ENCODE measurements at regions not wholly inside any gene's neighbourhood (a gene's known extent, or its start where the extent isn't known, plus 50 kb on each side); places are given as distances from the start of the nearest gene placed in this dataset.
A peak's percentile ranks its signal among the peaks of the same experiment; 100 is the strongest.

DNA sequence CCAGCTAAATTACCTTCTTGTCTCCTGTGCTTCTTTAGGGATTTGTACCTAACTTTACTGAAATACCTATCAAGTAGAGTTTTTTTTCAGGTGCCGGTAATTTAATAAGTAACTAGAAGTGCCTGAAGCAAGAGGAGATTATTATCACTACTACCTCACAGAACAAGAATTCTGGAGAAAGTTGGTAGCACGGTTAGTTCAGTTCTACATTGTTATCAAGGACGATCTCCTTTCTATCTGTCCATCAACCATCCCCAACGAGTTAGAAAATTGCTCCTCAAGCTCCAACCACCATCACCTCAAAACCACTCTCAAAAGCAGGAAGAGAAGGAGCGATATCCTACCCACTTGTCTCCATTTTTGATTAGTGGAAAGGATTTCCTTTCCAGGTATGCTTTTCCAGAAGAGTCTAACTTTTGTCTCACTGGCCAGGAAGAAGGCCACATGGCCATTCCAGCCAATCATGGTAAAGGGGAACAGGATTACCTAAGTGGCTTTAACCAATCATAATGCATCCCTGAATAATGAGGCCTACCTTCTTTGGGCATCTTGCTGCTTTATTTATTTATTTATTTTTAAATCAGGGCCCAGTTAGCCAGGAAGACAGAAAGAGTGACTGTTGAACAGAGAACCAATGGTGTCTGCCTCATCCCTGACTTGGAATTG, 265.2 kb downstream of the SNX13 start:
- TF ChIP-seq, protein P1, sequence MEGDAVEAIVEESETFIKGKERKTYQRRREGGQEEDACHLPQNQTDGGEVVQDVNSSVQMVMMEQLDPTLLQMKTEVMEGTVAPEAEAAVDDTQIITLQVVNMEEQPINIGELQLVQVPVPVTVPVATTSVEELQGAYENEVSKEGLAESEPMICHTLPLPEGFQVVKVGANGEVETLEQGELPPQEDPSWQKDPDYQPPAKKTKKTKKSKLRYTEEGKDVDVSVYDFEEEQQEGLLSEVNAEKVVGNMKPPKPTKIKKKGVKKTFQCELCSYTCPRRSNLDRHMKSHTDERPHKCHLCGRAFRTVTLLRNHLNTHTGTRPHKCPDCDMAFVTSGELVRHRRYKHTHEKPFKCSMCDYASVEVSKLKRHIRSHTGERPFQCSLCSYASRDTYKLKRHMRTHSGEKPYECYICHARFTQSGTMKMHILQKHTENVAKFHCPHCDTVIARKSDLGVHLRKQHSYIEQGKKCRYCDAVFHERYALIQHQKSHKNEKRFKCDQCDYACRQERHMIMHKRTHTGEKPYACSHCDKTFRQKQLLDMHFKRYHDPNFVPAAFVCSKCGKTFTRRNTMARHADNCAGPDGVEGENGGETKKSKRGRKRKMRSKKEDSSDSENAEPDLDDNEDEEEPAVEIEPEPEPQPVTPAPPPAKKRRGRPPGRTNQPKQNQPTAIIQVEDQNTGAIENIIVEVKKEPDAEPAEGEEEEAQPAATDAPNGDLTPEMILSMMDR (IDR thresholded peaks at IDR 0.05; ENCODE audit: extremely low read depth, low read depth, low read length), result no peak
- no peaks in the 10 kb centered on the region for H3K36me3 ChIP-seq (ENCODE audit: insufficient read depth, low read length)
- no peak for DNase-seq (ENCODE audit: insufficient read length, low spot score, missing footprints)
- no peaks in the 10 kb centered on the region for H4K20me1 ChIP-seq (ENCODE audit: insufficient read depth, low read length)
- H2AFZ ChIP-seq (ENCODE audit: low read length), result no peak overlapping the region
- H3K27me3 ChIP-seq (ENCODE audit: insufficient read depth, low read length), result no peaks in the 10 kb centered on the region
- no peak overlapping the region for H3K4me3 ChIP-seq (ENCODE audit: insufficient read depth, low read length)
- no peaks in the 10 kb centered on the region for H3K9me3 ChIP-seq (ENCODE audit: low read depth, low read length)
- H3K4me1 ChIP-seq (ENCODE audit: insufficient read depth, low read length), result peaks cover 32% of the 10 kb centered on the region
- no peaks in the 10 kb centered on the region for H3K79me2 ChIP-seq (ENCODE audit: insufficient read depth, low read length)
- H3K4me2 ChIP-seq (ENCODE audit: insufficient read depth, low read length), result no peak overlapping the region
- H3K27ac ChIP-seq (ENCODE audit: low read depth, low read length), result no peak overlapping the region

DNA sequence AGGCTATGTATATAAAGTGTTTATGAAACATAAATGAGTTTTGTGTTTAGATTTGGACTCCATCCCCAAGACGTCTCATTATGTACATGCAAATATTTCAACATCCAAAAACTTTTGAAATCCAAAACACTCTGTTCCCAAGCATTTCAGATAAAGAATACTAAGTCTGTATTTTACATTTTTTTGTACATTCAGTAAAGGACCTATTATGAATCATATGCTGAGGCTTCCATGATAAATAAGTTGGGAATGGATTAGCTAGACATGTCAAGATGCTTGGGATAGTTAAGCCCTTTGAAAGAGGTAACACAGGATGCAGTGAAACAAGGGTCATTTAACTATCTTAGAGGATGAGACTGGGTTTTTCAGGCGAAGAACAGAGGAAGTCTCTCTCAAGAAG, 262.9 kb downstream of the SNX13 start:
- Histone ChIP-seq H2AFZ (ENCODE audit: low read length) (no peak overlapping the region), H3K4me2 (ENCODE audit: insufficient read depth, low read length) (peak overlapping the region; percentile 21), H3K27me3 (ENCODE audit: insufficient read depth, low read length) (no peaks in the 10 kb centered on the region), H3K27ac (ENCODE audit: low read depth, low read length) (peak overlapping the region; percentile 91), H3K4me1 (ENCODE audit: insufficient read depth, low read length) (peaks cover 55% of the 10 kb centered on the region), H3K9me3 (ENCODE audit: low read depth, low read length) (no peaks in the 10 kb centered on the region), H3K79me2 (ENCODE audit: insufficient read depth, low read length) (no peaks in the 10 kb centered on the region), H3K4me3 (ENCODE audit: insufficient read depth, low read length) (no peak overlapping the region), H4K20me1 (ENCODE audit: insufficient read depth, low read length) (no peaks in the 10 kb centered on the region), H3K36me3 (ENCODE audit: insufficient read depth, low read length) (no peaks in the 10 kb centered on the region)
- no peak for DNase-seq (ENCODE audit: insufficient read length, low spot score, missing footprints)
- TF ChIP-seq, protein P1 (IDR thresholded peaks at IDR 0.05; ENCODE audit: extremely low read depth, low read depth, low read length), result no peak

DNA sequence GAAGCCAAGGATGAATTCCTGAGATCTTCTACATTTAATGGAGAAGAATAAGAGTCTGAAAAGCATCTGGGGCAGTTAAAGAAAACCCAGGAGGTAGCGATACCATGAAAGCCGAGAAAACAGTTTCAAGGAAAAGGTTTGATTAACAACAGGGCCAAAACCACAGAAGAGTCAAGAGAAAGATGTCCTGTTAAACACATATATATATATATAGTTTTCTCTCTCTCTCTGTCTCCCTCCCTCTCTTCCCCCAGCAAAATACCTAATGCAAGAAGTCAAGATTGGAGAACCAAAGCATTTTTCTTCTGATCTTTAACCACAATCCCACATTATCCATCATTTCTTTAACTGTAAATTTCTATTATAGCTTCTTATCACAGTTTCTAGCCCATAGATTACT, 261.4 kb downstream of the SNX13 start:
- Histone ChIP-seq H3K9me3 (ENCODE audit: low read depth, low read length) (no peaks in the 10 kb centered on the region), H3K79me2 (ENCODE audit: insufficient read depth, low read length) (no peaks in the 10 kb centered on the region), H2AFZ (ENCODE audit: low read length) (no peak overlapping the region), H3K4me3 (ENCODE audit: insufficient read depth, low read length) (no peak overlapping the region), H3K4me1 (ENCODE audit: insufficient read depth, low read length) (peaks cover 63% of the 10 kb centered on the region), H3K27ac (ENCODE audit: low read depth, low read length) (peak overlapping the region; percentile 91), H3K36me3 (ENCODE audit: insufficient read depth, low read length) (no peaks in the 10 kb centered on the region), H4K20me1 (ENCODE audit: insufficient read depth, low read length) (no peaks in the 10 kb centered on the region), H3K4me2 (ENCODE audit: insufficient read depth, low read length) (peak overlapping the region; percentile 68), H3K27me3 (ENCODE audit: insufficient read depth, low read length) (no peaks in the 10 kb centered on the region)
- no peak for DNase-seq (ENCODE audit: insufficient read length, low spot score, missing footprints)
- TF ChIP-seq, protein P1 (IDR thresholded peaks at IDR 0.05; ENCODE audit: extremely low read depth, low read depth, low read length), result no peak

DNA sequence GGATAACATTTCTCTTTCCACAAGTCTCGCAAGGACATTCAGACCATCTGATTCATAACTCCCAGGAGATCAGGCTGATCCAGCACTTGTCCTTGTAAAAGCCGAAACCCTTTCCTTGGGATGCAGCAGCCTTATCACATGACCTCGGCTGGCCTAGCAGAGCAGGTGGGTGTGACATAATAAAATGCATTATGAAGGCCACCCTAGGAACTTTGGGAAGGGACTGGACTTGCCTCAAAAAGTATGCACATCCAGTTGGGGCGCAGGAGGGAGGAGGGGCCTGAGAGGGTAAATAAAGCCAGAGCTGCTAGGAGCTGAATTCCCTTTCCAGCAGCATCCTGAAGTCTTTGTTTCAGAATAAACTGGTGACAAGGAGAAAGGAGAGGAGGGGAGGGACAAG, 260.8 kb downstream of the SNX13 start:
- no peak for DNase-seq (ENCODE audit: insufficient read length, low spot score, missing footprints)
- Histone ChIP-seq H3K9me3 (ENCODE audit: low read depth, low read length) (no peaks in the 10 kb centered on the region), H4K20me1 (ENCODE audit: insufficient read depth, low read length) (no peaks in the 10 kb centered on the region), H3K36me3 (ENCODE audit: insufficient read depth, low read length) (no peaks in the 10 kb centered on the region), H3K4me3 (ENCODE audit: insufficient read depth, low read length) (peak overlapping the region; percentile 36), H3K4me1 (ENCODE audit: insufficient read depth, low read length) (peaks cover 63% of the 10 kb centered on the region), H3K27ac (ENCODE audit: low read depth, low read length) (peak overlapping the region; percentile 91), H3K79me2 (ENCODE audit: insufficient read depth, low read length) (no peaks in the 10 kb centered on the region), H3K27me3 (ENCODE audit: insufficient read depth, low read length) (no peaks in the 10 kb centered on the region), H2AFZ (ENCODE audit: low read length) (no peak overlapping the region), H3K4me2 (ENCODE audit: insufficient read depth, low read length) (peak overlapping the region; percentile 68)
- TF ChIP-seq, protein P1 (IDR thresholded peaks at IDR 0.05; ENCODE audit: extremely low read depth, low read depth, low read length), result no peak
